ENCODE measurements at regions not wholly inside any gene's neighbourhood (a gene's known extent, or its start where the extent isn't known, plus 50 kb on each side); places are given as distances from the start of the nearest gene placed in this dataset.
"Not testable (repeated sequence)": the region's sequence is repeated elsewhere in the genome, so short reads cannot be mapped to it uniquely, and the experiment has no call there.

DNA sequence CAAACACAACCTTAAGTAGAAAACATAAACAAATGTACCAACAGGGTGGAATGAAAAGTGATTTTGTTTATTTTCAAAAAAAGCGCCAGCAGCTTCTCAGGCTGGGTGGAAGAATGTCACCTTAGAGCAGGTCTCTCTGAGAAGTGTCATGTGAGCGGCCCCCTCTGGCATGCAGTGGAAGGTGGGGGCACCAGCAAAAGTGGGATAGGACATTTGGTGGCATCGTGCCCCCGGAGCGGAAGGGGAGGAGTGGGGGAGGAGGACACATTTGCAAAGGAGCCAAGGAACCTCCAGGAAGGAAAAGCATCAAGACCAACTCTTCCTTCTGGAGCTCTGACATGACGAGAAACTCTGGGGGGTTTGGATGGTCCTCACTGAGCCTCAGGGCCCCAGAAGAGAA lies 635.3 kb downstream of the UQCRFS1 start:
- DNase-seq (ENCODE audit: extremely low spot score), result no peak
- CTCF ChIA-PET, result no interaction called here
- POLR2A ChIA-PET, result no interaction called here
- TF ChIP-seq TARDBP (IDR thresholded peaks at IDR 0.05) (no peak), CTBP1 (IDR thresholded peaks at IDR 0.05; ENCODE audit: borderline replicate concordance) (no peak), SUZ12 (IDR thresholded peaks at IDR 0.05) (no peak), FOXA1 (IDR thresholded peaks at IDR 0.05) (no peak), BHLHE40 (IDR thresholded peaks at IDR 0.05; ENCODE audit: borderline replicate concordance) (no peak), SP1 (IDR thresholded peaks at IDR 0.05) (no peak), ZNF384 (IDR thresholded peaks at IDR 0.05) (no peak), FOXM1 (IDR thresholded peaks at IDR 0.05; ENCODE audit: borderline replicate concordance) (no peak), HDGF (IDR thresholded peaks at IDR 0.05; ENCODE audit: borderline replicate concordance) (no peak), FOXK2 (IDR thresholded peaks at IDR 0.05) (no peak), LEF1 (IDR thresholded peaks at IDR 0.05; ENCODE audit: borderline replicate concordance) (no peak)
- TF ChIP-seq, protein P1, sequence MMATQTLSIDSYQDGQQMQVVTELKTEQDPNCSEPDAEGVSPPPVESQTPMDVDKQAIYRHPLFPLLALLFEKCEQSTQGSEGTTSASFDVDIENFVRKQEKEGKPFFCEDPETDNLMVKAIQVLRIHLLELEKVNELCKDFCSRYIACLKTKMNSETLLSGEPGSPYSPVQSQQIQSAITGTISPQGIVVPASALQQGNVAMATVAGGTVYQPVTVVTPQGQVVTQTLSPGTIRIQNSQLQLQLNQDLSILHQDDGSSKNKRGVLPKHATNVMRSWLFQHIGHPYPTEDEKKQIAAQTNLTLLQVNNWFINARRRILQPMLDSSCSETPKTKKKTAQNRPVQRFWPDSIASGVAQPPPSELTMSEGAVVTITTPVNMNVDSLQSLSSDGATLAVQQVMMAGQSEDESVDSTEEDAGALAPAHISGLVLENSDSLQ (IDR thresholded peaks at IDR 0.05), result no peak

DNA sequence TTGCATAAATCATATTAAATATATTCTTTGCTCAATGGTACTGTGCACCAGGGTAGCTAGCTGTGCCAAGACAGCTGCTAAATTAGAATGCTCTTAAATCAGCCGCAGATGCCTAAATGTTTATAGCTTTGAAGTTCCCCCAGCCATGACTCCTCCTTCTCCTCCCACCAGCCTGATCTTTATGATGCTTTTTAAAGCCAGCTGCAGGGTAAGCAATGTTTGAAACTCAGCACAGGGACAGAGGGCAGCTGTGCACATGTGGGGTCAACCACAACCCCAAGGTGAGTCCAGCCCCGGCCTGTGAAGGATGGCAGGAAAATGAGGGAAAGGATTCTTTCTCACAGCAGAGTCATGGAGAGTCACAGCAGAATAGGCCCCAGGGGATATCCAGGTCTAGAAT lies 635.7 kb downstream of the UQCRFS1 start:
- ChIA-PET CTCF (no interaction called here), POLR2A (no interaction called here)
- no peak for DNase-seq (ENCODE audit: extremely low spot score)
- TF ChIP-seq NFRKB (IDR thresholded peaks at IDR 0.05) (no peak), ELF4 (IDR thresholded peaks at IDR 0.05) (no peak), ZNF384 (IDR thresholded peaks at IDR 0.05) (no peak), FOXA1 (IDR thresholded peaks at IDR 0.05) (no peak), BHLHE40 (IDR thresholded peaks at IDR 0.05; ENCODE audit: borderline replicate concordance) (no peak), SP1 (IDR thresholded peaks at IDR 0.05) (no peak)
- TF ChIP-seq, protein P1 (IDR thresholded peaks at IDR 0.05), result no peak

DNA sequence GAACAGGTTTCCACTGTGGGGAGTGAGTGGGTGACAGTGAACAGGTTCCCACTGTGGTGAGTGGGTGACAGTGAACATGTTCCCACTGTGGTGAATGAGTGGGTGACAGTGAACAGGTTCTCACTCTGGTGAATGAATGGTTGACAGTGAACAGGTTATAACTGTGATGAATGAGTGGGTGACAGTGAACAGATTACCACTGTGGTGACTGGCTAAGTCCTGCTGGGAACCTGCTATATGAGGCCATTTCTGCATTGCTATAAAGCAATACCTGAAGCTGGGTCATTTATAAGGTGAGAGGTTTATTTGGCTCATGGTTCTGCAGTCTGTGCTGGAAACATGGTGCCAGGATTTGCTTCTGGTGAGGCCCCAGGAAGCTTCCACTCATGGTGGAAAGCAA lies 637.1 kb downstream of the UQCRFS1 start:
- no peak for DNase-seq (ENCODE audit: extremely low spot score)
- POLR2A ChIA-PET, result no interaction called here
- CTCF ChIA-PET, result no interaction called here
- no peak for TF ChIP-seq LEF1 (IDR thresholded peaks at IDR 0.05; ENCODE audit: borderline replicate concordance)
- TF ChIP-seq FOXA1 (IDR thresholded peaks at IDR 0.05), result no peak
- no peak for TF ChIP-seq NFRKB (IDR thresholded peaks at IDR 0.05)
- no peak for TF ChIP-seq FOXK2 (IDR thresholded peaks at IDR 0.05)
- no peak for TF ChIP-seq SP1 (IDR thresholded peaks at IDR 0.05)
- no peak for TF ChIP-seq TARDBP (IDR thresholded peaks at IDR 0.05)
- no peak for TF ChIP-seq FOXM1 (IDR thresholded peaks at IDR 0.05; ENCODE audit: borderline replicate concordance)
- TF ChIP-seq SUZ12 (IDR thresholded peaks at IDR 0.05), result no peak
- TF ChIP-seq HDGF (IDR thresholded peaks at IDR 0.05; ENCODE audit: borderline replicate concordance), result no peak
- TF ChIP-seq BHLHE40 (IDR thresholded peaks at IDR 0.05; ENCODE audit: borderline replicate concordance), result no peak
- TF ChIP-seq L3MBTL2 (conservative IDR thresholded peaks at IDR 0.05), result no peak
- no peak for TF ChIP-seq ELF4 (IDR thresholded peaks at IDR 0.05)
- no peak for TF ChIP-seq CTBP1 (IDR thresholded peaks at IDR 0.05; ENCODE audit: borderline replicate concordance)
- TF ChIP-seq ARNT (IDR thresholded peaks at IDR 0.05), result no peak
- TF ChIP-seq ZNF384 (IDR thresholded peaks at IDR 0.05), result no peak
- TF ChIP-seq, protein P1 (IDR thresholded peaks at IDR 0.05), result no peak

DNA sequence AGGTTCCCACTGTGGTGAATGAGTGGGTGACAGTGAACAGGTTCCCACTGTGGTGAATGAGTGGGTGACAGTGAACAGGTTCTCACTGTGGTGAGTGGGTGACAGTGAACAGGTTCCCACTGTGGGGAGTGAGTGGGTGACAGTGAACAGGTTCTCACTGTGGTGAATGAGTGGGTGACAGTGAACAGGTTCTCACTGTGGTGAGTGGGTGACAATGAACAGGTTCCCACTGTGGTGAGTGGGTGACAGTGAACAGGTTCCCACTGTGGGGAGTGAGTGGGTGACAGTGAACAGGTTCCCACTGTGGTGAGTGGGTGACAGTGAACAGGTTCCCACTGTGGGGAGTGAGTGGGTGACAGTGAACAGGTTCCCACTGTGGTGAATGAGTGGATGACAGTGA lies 637.6 kb downstream of the UQCRFS1 start:
- CTCF ChIA-PET; DNase-seq (ENCODE audit: extremely low spot score); POLR2A ChIA-PET: not testable (repeated sequence)

DNA sequence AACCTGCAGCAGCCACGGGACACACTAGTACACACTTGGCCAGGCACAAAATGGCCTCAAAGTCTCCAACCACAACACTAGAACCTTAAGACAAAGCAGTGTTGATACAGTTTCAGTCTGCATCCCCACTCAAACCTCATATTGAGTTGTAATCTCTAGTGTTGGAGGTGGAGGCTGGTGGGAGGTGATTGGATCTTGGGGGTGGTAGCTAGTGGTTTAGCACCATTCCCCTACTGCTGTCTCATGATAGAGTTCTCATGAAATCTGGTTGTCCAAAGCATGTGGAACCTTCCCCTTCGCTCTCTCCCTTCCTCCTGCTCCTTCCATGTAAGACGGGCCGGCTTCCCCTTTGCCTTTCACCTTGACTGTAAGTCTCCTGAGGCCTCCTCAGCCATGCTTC lies 638.7 kb downstream of the UQCRFS1 start:
- CTCF ChIA-PET, result no interaction called here
- no peak for DNase-seq (ENCODE audit: extremely low spot score)
- TF ChIP-seq ZNF384 (IDR thresholded peaks at IDR 0.05), result no peak
- no peak for TF ChIP-seq FOXK2 (IDR thresholded peaks at IDR 0.05)
- POLR2A ChIA-PET, result no interaction called here

DNA sequence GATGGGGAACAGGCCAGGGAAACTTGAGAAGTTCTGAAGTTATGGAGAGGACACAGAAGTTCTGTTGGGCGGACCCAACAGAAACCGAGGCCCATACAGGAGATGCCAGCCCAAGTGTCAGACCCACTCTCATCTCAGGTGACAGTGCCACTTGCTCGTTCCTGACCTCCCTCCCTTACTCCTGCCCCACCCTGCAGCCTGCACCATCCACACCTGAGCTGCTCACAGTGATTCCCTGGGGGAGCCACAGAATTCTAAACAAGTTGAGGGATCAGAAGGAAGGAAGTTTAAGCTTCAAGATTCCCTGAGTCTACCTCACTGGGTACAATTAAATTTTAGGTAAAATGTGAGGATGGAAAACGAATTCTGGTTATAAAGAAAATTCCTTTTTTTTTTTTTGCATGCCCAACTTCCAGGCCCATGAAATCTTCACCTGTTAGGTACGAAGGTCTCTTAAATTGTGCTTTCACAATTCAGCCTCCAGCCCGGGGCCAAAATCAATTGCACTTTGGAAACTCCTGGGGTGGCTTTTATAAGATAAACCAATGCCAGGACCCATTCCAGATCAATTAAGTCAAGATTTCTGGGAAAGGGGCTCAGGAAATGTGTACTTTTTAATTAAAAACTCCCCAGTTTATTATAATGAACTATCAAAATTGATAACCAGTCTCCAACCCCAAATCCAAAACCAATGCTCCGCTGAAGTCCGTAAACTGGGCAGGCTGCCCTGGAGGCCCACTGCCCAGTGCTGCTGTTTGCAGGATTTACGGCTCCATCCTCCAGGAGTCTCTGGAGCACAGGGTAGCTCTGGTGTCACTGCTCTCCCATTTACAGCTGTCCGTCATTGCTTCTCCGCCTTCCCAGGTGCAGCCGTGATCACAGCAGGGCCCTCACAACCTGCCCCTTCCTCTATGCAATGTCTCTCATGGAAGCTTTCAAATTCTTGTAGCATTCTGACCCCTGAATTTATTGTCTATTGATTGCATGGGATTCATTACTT lies 643.5 kb downstream of the UQCRFS1 start:
- POLR2A ChIA-PET, result no interaction called here
- DNase-seq (ENCODE audit: extremely low spot score), result no peak
- CTCF ChIA-PET, result no interaction called here
- TF ChIP-seq CTBP1 (IDR thresholded peaks at IDR 0.05; ENCODE audit: borderline replicate concordance) (no peak), SP1 (IDR thresholded peaks at IDR 0.05) (no peak), HDGF (IDR thresholded peaks at IDR 0.05; ENCODE audit: borderline replicate concordance) (no peak)

DNA sequence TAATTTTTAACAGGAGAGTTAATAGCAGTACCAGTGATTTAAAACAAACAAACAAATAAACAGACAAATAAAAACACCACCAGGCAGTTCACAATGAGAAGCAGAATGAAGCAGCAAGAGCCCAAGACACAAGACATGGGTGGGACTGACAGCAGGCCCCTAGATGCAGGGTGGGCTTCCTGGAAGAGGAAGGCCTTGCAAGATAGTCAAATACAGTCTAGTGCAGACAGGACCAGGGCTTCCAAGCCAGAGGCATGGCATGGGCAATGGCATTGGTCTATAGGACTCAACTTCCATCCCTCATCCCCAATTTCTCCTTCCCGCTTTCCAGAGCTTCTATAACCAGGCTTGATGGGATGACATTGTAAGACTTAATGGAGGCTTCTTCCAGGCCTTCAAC lies 645.1 kb downstream of the UQCRFS1 start:
- ChIA-PET CTCF (no interaction called here), POLR2A (no interaction called here)
- DNase-seq (ENCODE audit: extremely low spot score), result no peak

More for the DNA sequence above, 645.1 kb downstream of the UQCRFS1 start:
- TF ChIP-seq, protein P1 (IDR thresholded peaks at IDR 0.05), result no peak
- no peak for TF ChIP-seq FOXA1 (IDR thresholded peaks at IDR 0.05)
- no peak for TF ChIP-seq FOXM1 (IDR thresholded peaks at IDR 0.05; ENCODE audit: borderline replicate concordance)
- TF ChIP-seq SP1 (IDR thresholded peaks at IDR 0.05), result no peak
- no peak for TF ChIP-seq CTBP1 (IDR thresholded peaks at IDR 0.05; ENCODE audit: borderline replicate concordance)
